H4 (cell line): ENCODE measurements at regions not wholly inside any gene's neighbourhood (a gene's known extent, or its start where the extent isn't known, plus 50 kb on each side); places are given as distances from the start of the nearest gene placed in this dataset.
A peak's percentile ranks its signal among the peaks of the same experiment; 100 is the strongest.
"Not testable (repeated sequence)": the region's sequence is repeated elsewhere in the genome, so short reads cannot be mapped to it uniquely, and the experiment has no call there.

Experiments
- DNase-seq: peaks from one replicate; pipeline ENCODE4 v3.0.0-alpha.2; 2015; ENCODE audit warnings: low spot score

DNA sequence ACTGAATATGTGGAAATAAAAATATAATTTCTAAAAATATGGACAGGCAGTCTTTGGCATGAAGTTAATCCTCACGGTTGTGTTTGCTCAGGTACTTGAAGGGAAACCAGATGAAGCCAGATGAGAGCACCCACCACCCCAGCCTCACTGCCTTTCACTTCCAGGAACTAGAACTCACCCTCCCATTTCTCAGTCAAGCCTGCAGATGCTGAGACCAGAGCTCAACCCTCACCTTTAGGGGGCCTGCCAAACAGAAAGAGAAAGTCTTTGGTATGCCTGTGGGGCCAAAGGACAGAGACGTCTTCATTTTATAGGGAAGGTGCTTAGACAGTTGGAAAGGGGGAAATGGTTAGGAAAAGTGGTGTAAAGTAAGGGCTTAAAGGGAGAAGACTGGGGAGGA, 252.8 kb upstream of the PLET1 start:
- DNase-seq: no peak

DNA sequence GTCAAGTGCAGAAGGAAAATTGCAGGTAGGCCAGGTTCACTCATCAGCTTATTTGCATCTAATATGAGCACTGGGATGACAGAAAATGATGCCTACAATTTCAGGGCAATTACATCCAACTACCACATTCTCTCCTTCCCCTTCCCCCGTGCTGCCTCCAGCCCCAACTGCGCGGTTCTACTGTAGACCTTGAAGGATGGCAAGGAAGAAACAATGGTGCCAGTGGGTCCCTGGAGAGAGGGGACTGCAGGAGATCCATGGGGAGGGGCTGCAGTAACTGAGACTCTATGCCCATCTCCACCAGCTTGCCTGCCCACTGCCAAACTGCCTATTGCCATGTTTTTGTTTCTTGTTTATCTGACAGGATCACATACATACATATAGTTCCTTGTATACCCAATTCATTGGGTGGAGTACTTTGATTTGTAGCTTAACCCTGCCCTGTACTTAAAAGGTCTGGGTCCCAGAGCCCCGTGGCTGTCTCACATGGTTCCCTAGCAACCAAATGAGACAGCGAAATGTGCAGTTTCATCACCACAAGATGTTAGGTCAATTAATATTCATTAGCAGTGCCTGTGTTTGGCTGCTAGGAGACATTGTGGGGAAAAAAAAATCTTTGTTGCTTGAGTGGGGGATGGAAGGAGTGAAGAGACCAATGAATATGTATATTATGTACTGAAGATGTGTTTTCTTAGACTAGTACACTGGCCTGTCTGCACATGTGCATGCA, 253.5 kb upstream of the PLET1 start:
- DNase-seq: no peak

DNA sequence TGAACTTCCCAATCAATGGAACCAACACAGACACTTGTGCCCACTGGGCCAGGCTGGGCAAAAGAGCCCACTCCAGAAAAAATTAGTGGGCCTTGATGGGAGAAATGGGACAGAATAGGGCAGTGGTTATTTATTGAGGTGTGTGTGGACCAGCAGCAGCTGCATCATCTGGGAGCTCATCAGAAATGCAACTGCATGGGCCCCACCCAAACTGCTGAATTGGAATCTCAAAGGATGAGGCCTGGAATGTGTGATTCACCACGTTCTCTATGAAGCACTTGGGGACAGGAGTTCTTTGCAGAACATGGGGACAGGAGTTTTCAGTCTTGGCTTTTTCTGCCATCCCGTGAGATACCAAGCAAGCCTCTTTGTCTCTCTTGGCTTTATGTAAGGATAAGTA, 255.6 kb upstream of the PLET1 start:
- no peak for DNase-seq

DNA sequence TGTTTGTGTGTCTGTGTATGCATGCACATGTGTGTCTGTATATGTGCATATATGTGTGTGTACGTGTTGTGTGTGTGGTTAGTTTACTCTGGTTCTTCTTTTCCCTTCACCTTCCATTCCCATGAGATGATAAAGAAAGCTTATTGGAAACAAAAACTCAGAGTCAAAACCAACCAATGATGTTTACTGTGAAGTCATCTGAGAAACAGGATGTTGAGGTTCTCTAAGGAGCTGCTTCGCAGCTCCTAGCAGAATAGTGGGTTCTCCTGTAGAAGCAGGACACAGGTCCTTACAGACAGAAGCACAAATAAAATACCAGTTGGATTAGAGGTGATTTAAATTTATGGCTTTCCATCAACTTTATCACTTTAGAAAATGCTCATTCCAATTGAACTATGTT, 256.1 kb upstream of the PLET1 start:
- DNase-seq: no peak

DNA sequence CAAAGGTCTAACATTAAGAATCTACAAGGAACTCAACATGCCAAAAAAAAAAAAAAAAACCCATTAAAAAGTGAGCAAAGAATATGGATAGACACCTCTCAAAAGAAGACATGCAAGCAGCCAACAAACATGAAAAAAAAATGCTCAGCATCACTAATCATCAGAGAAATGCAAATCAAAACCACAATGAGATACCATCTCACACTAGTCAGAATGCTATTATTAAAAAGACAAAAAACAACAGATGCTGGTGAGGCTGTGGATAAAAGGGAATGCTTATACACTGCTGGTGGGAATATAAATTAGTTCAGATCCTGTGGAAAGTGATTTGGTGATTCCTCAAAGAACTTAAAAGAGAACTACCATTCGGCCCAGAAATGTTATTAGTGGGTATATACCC, 257.7 kb upstream of the PLET1 start:
- DNase-seq: no peak

DNA sequence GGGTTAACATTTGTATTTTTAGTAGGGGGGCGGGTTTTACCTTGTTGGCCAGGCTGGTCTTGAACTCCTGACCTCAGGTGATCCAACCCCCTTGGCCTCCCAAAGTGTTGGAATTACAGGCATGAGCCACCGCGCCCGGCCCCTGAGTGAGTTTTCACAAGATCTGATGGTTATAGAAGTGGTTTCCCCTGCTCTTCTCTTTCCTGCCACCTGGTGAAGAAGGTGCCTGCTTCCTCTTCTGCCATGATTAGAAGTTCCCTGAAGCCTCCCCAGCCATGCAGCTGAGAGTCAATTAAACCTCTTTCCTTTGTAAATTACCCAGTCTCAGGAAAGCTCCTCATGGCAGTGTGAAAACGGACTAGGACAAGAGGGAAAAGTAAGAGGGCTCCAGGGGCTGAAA, 259.1 kb upstream of the PLET1 start:
- no peak for DNase-seq

DNA sequence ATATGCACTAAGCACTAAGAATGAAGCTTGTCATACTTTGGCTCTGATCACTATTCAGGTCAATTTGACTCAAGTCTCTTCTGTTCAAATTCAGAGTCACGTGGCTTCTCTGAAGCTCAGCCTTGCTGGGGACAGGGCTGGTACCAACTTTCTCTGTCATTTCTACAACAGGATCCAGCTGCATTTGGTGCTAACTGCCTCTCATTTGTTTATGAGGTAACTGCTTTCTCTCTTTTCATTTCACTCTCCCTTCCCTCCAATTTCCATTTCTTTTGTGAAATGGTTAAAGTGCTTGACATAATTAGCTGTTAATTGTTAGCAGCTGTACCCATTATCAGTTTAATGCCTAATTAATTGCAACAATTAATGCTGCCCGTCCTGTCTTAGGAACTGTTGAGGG, 259.7 kb upstream of the PLET1 start:
- no peak for DNase-seq

DNA sequence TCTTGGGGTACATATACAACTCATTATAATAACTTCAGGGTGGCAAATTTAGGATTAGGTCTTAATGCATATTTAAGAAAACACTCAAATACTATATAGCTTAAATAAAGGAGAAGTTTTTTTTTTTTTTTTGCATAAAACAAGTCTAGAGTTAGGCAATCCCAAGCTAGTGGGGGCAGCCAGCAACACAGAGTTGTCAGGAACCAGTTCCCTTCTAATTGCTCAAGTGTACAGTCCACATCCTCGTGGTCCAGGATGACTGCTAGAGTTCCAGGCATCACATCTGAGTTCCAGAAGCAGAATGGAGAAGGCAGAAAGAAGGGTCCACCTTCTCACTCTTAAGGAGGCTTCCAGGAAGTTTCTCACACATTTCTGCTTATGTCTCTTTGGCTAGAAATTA, 261.9 kb upstream of the PLET1 start:
- DNase-seq: no peak

DNA sequence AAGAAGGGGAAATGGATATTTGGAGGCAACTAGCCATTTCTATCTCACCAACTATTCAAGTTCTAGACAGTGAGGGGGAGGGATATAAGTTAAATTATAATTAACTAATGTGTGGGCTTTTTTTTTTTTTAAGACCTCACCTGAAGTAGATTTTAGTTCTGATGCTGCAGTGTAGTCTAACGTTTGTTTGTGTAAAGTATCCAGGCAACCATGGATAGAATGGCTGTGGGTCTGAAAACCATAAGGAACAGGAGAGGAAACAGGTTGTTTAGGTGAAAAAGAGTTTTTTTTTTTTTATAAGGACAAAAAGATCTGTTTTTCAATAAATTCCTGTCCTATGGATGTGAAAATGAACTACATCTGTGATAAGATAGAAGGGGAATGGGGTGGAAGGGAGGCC, 262.4 kb upstream of the PLET1 start:
- DNase-seq: no peak

DNA sequence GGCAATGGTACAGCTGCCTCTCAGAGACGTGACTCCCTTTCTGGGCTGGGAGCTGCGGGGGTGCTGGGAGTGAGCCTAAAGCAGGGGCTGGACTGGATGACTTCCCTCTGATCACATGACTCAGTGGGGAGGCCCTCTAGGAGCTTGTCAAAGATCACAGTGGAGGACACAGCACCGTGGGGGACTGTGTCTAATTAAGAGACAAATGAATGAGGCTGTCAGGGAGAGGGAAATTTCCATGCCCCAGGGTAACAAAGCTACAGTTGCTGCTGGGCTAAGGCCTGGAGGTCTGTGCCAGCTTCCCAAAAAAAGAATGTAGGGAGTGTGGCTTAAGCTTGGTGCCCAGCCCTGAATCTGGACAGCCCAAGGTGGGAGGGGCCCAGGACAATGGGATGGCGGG, 262.8 kb upstream of the PLET1 start:
- no peak for DNase-seq

DNA sequence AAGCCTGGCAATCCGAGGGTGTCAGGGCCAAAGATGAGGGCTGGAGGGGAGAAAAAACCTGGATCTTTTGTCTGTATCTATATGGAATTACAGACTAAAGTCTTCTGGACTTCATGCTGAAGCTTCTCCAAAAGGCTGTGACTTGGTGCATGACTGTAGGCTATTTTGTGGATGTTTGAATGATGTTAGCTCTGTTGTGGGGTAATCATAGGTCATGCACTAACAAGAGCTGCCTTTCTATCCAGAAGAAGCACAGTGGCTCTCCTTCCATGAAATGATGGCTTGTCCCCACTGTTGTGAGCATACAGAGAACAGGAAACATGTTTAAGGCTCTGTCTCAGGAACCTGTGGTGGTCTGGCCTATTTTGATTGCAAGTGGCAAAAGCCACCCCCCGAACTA, 263.3 kb upstream of the PLET1 start:
- DNase-seq: no peak

DNA sequence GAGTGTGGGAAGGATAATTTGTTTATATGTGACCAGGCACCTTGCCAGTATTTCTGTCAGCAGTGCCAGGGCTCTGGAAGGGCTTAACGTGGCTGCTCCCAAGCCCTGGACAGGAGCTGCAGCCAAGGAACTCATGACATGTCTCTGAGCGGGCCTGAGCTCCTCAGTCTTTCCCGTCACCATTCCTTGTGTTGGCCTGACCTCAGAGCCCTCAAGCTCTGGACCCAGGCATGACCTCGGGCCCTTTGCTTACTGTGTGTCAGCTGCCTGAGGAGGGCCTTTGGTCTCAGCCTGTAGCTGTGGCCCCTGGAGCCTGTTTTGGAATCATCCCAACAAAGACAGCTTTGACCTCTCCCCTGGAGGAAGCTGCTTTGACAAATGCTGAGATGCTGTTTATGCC, 264.1 kb upstream of the PLET1 start:
- peak; percentile 58 for DNase-seq

DNA sequence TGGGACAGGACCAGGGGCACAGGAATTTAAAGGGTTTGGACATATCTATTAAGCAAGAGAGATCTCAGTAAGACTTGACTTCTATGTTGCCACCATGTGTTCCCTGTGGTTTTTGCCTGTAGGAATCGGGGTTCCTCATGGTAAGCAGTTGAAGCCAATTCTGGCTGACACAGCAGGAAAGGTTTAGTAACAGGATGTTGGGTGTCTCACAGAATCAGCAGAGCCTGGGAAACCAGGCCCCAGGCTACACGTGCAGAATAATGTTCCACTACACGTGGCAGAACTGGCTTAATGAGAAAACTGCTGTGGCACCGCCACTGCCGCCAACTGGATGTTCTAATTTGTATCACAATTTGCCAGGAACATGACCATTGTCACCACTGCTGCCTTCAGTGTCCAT, 264.6 kb upstream of the PLET1 start:
- peak; percentile 55 for DNase-seq

DNA sequence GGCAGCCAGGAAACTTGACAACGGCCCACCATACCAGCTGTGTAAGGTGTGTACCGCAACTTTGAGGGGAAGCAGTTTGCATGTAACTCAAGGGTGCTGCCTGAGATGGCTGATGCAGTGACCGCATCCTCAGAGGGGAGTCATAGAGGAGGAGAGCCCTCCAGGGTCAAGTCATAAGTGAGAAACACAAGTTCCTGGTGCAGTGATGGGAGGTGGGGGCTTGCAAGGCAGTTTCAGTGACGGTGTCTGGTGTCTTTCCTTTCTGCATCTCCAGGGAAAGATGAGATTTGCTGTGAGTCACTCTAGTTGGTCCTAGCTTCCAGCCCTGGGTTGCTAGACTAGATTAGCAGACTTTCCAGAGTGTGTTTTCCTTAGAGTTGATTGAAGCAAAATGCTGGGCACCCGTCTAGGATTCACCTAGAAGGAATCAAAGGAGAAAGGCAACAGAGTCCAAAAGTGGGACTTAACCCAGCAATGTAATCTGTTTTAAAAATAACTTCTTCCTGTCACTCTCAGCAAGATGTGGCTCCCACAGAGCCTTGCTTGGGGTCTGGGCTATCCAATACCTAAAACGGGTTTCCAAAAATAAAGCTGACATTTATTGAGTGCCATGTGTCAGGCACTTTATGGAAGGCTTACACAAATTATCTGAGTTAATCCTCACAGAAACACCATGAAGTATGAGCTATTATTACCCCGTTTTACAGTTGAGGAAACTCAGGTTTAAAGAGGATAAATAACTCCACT, 265.4 kb upstream of the PLET1 start:
- DNase-seq: no peak

DNA sequence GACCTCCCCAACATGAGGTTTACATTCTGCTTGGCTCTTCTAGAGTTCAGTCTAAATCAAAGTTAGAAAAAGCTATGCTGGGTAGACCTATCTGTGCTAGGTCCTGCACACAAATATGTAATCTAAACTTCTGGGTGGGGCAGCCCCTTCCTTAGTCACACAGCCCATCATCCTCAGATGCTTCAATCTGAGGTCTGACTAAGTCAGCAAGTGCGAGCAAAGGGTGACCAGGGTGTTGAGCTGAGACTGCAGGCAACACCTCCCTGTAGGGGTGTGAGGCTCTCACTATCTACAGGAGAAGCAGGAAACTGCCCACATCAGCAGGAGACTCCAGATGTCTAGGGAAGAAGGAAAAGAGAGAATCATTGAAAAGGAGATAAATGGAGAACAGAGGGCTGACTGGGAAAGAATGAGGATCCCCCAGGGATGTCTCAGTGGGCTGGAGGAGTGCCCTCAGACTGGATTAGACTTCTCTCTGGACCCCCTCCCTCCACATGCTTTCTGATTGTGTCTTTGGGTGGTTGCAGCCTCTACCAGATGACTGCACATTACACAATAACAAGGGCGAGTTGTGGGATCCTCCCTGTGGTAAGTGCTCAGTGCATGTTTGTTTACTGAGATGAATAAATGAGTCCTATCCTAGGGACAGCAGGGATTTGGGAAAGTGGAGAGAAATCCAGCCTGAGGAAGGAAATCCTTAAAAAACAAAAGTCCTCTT, 266.2 kb upstream of the PLET1 start:
- DNase-seq: no peak

DNA sequence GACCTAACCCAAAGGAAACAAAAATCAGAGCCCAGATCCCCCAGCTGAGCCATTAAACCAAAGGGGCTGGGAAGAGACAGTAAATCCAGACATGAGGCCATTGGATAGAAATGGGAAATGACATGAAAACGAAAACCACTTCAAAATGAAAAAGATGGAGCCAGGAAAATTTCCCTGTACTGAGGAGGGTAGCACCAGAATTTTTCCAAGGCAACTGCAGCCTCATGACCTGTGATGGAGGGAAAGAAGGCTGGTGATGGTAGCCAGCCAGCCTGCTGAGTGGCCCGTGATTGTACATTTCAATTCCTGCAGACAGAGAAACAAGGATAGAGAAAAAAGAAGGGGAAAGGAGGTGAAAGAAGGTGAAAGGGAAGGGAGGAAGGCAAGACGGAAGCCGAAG, 268.4 kb upstream of the PLET1 start:
- DNase-seq: no peak

DNA sequence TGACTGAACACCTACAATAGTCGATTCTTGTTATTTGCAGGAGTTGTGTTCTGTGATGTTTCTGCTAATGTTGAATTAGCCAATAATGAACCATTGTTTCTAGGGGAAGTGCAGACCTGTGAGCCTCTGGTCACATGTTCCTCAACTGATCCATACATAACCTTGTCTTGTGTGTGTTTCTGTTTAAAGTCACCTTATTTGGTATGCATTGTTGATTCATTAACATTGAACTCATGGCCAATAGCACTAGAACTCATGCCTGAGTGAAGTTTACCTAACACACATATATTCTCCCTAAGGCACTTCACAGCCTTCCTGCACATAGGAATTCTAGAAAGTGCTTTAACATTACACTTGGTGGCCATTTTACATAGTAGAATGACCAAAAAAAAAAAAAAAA, 271.8 kb upstream of the PLET1 start:
- no peak for DNase-seq

DNA sequence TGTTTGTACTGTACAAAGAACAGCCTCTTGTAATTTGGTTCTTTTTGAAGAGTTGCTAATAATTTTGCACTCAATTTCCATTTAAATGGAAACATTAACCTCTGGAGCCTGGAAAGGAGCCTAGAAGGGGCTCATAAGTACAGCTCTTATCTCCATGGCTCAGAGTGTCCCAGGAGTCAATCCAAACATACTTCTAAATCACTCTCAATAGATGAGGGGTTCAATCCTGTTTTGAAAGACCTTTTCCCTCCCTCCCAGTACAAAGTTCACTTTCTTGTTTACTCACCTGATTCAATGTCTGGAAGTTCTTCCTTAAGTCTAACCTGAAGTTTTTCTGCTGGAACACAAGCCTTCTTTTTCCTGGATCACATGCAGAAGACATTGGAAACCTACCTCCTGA, 273.0 kb upstream of the PLET1 start:
- DNase-seq: no peak

DNA sequence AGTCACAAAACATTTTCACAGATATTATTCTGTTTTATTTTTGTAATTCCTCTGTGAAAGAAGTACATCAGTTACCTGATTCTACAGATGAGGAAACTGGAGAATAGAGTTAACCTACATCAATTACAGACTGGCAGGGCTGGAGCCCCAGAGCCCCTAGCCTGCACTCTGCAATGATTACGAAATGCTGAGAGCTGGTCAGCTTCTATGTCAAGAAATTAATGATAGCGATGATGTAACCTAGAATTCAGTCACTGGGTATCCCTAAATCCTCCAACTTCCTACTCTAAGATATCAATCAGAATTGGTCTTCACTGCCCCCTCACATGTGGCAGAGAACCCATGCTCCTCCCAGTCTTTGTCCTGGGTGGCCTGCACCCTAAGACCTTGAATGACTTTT, 273.5 kb upstream of the PLET1 start:
- DNase-seq: no peak

DNA sequence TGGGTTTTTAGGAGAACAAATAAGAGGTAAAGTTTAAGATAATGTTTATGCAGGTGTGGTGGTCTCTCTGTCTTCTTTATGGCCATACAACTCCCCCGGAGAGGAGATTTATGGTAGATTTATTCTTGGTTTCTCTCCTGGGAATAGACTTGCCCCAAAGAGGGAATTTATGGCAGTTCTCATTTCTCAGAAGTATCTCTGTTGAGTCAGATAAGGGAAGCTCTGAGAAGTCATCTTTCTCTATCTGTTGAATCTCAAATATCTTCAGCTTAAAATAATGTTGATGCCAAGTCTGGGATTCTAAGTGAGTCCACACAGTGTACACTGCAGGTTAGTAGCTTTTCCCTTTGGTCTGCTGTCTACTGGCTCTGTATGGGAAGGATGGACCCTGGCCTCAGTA, 276.4 kb upstream of the PLET1 start:
- no peak for DNase-seq

DNA sequence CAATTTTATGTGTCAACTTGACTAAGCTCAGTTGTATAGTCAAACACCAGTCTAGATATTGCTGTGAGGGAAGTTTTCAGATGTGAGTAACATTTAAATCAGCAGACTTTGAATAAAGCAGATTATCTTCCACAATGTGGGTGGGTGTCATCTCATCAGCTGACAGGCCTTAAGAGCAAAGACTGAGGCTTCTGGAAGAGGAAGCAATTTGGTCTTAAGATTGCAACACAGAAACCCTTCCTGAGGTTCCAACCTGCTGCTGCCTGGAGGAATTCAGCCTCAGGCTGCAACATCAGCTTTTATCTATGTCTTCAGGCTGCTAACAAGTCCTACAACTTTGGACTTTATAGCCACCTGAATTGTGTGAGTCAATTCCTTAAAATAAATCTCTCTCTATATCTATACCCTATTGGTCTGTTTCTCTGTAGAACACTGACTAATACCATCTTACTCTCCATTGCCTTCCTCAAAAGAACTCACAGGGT, 277.2 kb upstream of the PLET1 start:
- DNase-seq: no peak

DNA sequence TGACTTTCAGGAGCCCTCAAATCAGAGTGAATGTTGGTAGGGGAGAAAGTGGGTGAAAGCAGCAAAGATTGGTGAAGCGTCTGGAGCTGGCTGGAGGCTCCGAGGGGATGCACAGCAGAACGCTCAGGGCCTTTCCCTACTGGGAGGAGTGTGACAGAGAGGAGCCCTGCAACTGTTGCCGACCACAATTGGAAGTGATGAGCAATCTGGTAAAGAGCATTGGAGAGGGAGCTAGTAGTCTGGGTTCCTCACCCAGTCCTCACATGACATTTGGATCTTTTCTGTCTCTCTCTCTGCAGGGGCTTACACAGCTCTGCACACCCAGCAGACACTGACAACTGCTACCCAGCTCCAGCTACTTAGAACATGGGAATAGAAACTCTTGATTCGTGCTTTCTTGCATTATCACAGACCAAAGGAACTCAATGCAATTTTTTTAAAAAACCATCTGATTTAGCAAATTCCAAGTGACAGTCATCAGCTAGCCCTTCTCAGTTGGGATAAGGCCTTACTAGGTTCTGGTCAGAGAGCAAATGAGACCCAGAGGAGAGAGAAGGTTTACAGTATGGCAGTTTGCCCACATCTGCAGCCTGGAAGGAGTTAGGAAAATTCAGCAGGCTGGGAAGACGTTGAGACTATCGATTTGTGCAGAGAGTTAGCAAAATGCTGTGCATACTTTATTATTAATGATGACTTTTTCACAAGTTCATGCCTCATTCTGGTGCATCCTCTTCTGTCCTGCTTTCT, 278.0 kb upstream of the PLET1 start:
- no peak for DNase-seq

DNA sequence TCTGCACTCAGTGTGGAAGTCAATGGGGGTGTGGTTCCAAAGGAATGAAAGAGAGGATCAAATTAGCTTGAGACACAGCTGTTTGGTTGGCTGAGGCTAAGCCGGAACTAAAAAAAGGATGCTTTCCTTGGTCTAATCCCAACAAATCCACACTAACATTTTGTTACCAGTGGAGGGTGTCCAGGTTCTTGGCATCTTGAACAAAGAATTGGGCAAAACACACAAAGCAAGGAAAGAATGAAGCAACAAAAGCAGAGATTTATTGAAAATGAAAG, 278.6 kb upstream of the PLET1 start:
- DNase-seq: not testable (repeated sequence)
